Vagina (tissue), 2 donors: ENCODE measurements at regions not wholly inside any gene's neighbourhood (a gene's known extent, or its start where the extent isn't known, plus 50 kb on each side); places are given as distances from the start of the nearest gene placed in this dataset.
"Not testable (repeated sequence)": the region's sequence is repeated elsewhere in the genome, so short reads cannot be mapped to it uniquely, and the experiment has no call there.

Experiments
- DNase-seq, 2 donors: peaks; one replicate each; pipeline ENCODE4 v3.0.0-alpha.2; 2017; ENCODE audit errors: extremely low spot score in 2 of 2
- H3K27ac ChIP-seq: fragments of 200-600 bp; sonication (generic); one replicate; pipeline ENCODE4 v1.5.1; 2019
- H3K27me3 ChIP-seq: fragments of 200-600 bp; sonication (generic); one replicate; pipeline ENCODE4 v1.5.1; 2019
- H3K36me3 ChIP-seq, 2 donors: fragments of 200-600 bp; sonication (generic); one replicate each; pipeline ENCODE4 v1.5.1; 2017 to 2019
- H3K4me1 ChIP-seq: fragments of 200-600 bp; sonication (generic); one replicate; pipeline ENCODE4 v1.5.1; 2019
- H3K4me3 ChIP-seq, 2 donors: fragments of 200-600 bp; sonication (generic); 1 replicate in 1 of 2; 2 replicates in 1 of 2; pipeline ENCODE4 v1.5.1; 2016 to 2019
- H3K9me3 ChIP-seq: fragments of 200-600 bp; sonication (generic); one replicate; pipeline ENCODE4 v1.5.1; 2019
- POLR2A ChIP-seq, 2 donors: fragments of 450-650 bp; IDR thresholded peaks; one replicate each; pipeline ENCODE4 v1.6.1; 2017; ENCODE audit warnings: antibody characterized with exemption in 2 of 2, mild to moderate bottlenecking in 2 of 2, moderate library complexity in 2 of 2
- POLR2AphosphoS5 ChIP-seq, 2 donors: sonication (generic); formaldehyde crosslinking; IDR thresholded peaks; one replicate each; pipeline ENCODE4 v1.9.0; 2017; ENCODE audit warnings: antibody characterized with exemption in 2 of 2, mild to moderate bottlenecking in 2 of 2, low read depth in 1 of 2; ENCODE audit not compliant: insufficient read depth in 1 of 2
- intact Hi-C: fragments of 100-400 bp; cut with DNase I; formaldehyde crosslinking; loops from one replicate; pipeline ENCODE4 v1.15.1; 2023
- TF ChIP-seq, protein P1 (sequence below), 3 experiments: fragments of 450-650 bp in 2 of 3; fragments of 200-600 bp in 1 of 3; sonication (generic) in 1 of 3; IDR thresholded peaks; one replicate each; pipeline ENCODE4 v1.5.1; 2017 to 2019; ENCODE audit warnings: antibody characterized with exemption in 3 of 3, mild to moderate bottlenecking in 2 of 3, moderate library complexity in 2 of 3

GRCh38 chr6:115055579-115055978 lies 712.8 kb upstream of the HS3ST5 start:
- Histone ChIP-seq H3K36me3 (no peaks in the 10 kb centered on the region), H3K4me3 (no peak overlapping the region), H3K27ac (no peak overlapping the region), H3K27me3 (no peaks in the 10 kb centered on the region), H3K9me3 (no peaks in the 10 kb centered on the region), H3K4me1 (no peaks in the 10 kb centered on the region)
- DNase-seq = no peak
- TF ChIP-seq, protein P1, sequence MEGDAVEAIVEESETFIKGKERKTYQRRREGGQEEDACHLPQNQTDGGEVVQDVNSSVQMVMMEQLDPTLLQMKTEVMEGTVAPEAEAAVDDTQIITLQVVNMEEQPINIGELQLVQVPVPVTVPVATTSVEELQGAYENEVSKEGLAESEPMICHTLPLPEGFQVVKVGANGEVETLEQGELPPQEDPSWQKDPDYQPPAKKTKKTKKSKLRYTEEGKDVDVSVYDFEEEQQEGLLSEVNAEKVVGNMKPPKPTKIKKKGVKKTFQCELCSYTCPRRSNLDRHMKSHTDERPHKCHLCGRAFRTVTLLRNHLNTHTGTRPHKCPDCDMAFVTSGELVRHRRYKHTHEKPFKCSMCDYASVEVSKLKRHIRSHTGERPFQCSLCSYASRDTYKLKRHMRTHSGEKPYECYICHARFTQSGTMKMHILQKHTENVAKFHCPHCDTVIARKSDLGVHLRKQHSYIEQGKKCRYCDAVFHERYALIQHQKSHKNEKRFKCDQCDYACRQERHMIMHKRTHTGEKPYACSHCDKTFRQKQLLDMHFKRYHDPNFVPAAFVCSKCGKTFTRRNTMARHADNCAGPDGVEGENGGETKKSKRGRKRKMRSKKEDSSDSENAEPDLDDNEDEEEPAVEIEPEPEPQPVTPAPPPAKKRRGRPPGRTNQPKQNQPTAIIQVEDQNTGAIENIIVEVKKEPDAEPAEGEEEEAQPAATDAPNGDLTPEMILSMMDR (IDR thresholded peaks at IDR 0.05) = no peak
- TF ChIP-seq POLR2A (IDR thresholded peaks at IDR 0.05) (no peak), POLR2AphosphoS5 (IDR thresholded peaks at IDR 0.05; ENCODE audit: insufficient read depth in 1 of 2, low read depth in 1 of 2) (no peak)
- intact Hi-C loops = no loop called here

DNA sequence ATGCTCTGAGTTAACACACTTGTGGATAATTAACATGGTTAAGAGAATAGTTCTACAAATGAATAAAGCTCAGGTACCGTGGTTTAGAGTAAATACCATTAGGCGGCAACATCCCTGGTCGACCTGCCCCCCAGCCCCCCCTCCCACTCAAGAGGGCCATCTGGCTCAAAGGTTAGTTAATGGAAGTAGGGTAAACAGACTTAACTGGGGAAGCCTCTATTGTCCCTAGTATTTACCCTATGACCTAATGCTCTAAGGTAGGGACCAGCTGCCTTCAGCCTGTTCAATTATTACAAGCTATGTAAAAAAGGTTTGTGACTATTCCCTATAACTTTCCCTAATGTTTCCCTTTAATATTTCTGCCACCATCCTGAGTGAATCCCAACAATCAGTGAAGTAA lies 711.4 kb upstream of the HS3ST5 start:
- H3K4me3 ChIP-seq, H3K4me1 ChIP-seq, intact Hi-C loops, H3K27me3 ChIP-seq, DNase-seq, H3K27ac ChIP-seq, H3K36me3 ChIP-seq, H3K9me3 ChIP-seq: not testable (repeated sequence)

GRCh38 chr6:115053169-115053860 lies 710.5 kb upstream of the HS3ST5 start:
- H3K9me3 ChIP-seq = no peaks in the 10 kb centered on the region
- TF ChIP-seq POLR2A (IDR thresholded peaks at IDR 0.05) (no peak), POLR2AphosphoS5 (IDR thresholded peaks at IDR 0.05; ENCODE audit: insufficient read depth in 1 of 2, low read depth in 1 of 2) (no peak)
- TF ChIP-seq, protein P1 (IDR thresholded peaks at IDR 0.05) = no peak
- no peaks in the 10 kb centered on the region for H3K4me1 ChIP-seq
- H3K36me3 ChIP-seq = no peaks in the 10 kb centered on the region
- no peak for DNase-seq
- H3K27ac ChIP-seq = no peak overlapping the region
- no peak overlapping the region for H3K4me3 ChIP-seq
- intact Hi-C loops = no loop called here
- H3K27me3 ChIP-seq = no peaks in the 10 kb centered on the region

DNA sequence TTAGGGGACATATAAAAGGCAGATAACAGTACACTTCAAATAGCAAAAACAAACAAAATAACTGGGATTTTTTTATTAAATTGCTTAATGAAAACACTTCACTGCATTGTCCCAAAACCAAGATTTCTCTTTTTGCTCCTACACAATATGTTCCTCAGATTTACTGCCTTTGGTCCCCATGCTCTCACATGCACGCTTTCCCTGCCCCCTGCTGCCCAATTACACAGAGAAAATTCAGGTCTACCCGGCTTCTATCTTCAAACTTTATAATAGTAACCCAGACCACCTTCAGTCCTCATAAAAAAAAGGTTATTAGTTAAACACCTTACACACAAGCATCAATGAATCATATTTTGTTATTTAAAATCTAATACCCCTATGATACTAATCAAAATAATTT lies 673.8 kb upstream of the HS3ST5 start:
- H3K4me1 ChIP-seq = no peaks in the 10 kb centered on the region
- H3K9me3 ChIP-seq = no peaks in the 10 kb centered on the region
- DNase-seq = no peak
- no peaks in the 10 kb centered on the region for H3K36me3 ChIP-seq
- H3K4me3 ChIP-seq = no peak overlapping the region
- intact Hi-C loops = no loop called here
- no peaks in the 10 kb centered on the region for H3K27me3 ChIP-seq
- H3K27ac ChIP-seq = no peak overlapping the region
- TF ChIP-seq POLR2AphosphoS5 (IDR thresholded peaks at IDR 0.05; ENCODE audit: insufficient read depth in 1 of 2, low read depth in 1 of 2) (no peak), POLR2A (IDR thresholded peaks at IDR 0.05) (no peak)
- TF ChIP-seq, protein P1 (IDR thresholded peaks at IDR 0.05) = no peak

DNA sequence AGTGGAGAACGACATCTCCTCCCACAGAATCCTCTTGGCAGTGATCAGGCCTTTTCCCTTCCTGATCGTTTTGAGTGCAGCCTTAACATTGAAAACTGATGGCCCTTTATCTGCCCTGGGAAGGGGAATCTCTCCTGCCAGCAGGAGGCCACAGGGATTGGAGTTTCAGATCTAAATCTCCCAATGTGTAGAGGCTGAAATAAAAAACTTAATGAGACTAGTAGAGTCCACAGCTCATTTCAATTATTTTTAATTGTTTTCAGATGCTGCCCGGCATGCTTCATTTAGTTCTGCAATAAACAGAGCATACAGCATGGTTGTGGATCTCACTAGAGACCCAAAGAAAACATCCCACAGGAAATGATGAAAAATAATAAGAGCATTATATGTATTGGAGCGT lies 662.2 kb upstream of the HS3ST5 start:
- no peak for DNase-seq
- no peaks in the 10 kb centered on the region for H3K4me1 ChIP-seq
- H3K27me3 ChIP-seq = no peaks in the 10 kb centered on the region
- TF ChIP-seq POLR2AphosphoS5 (IDR thresholded peaks at IDR 0.05; ENCODE audit: insufficient read depth in 1 of 2, low read depth in 1 of 2) (no peak), POLR2A (IDR thresholded peaks at IDR 0.05) (no peak)
- TF ChIP-seq, protein P1 (IDR thresholded peaks at IDR 0.05) = no peak
- H3K27ac ChIP-seq = no peak overlapping the region
- no peaks in the 10 kb centered on the region for H3K9me3 ChIP-seq
- H3K36me3 ChIP-seq = no peaks in the 10 kb centered on the region
- H3K4me3 ChIP-seq = no peak overlapping the region
- intact Hi-C loops = no loop called here
